Urinary bladder (tissue), 3 donors: ENCODE measurements at regions not wholly inside any gene's neighbourhood (a gene's known extent, or its start where the extent isn't known, plus 50 kb on each side); places are given as distances from the start of the nearest gene placed in this dataset.

Experiments used
- DNase-seq: peaks from one replicate; pipeline ENCODE4 v3.0.0-alpha.2; 2015; ENCODE audit errors: extremely low spot score
- H3K27ac ChIP-seq: one replicate; pipeline ENCODE4 v1.5.1; 2013; ENCODE audit warnings: low read depth, mild to moderate bottlenecking, moderate library complexity
- H3K36me3 ChIP-seq: one replicate; pipeline ENCODE4 v1.6.1; 2013; ENCODE audit warnings: mild to moderate bottlenecking, moderate library complexity; ENCODE audit not compliant: insufficient read depth
- H3K4me1 ChIP-seq: one replicate; pipeline ENCODE4 v1.6.1; 2013; ENCODE audit warnings: mild to moderate bottlenecking, moderate library complexity; ENCODE audit not compliant: insufficient read depth
- H3K4me3 ChIP-seq: one replicate; pipeline ENCODE4 v1.5.1; 2013; ENCODE audit warnings: low read depth, low read length
- WGBS: extraction: QIAGEN DNeasy Blood & Tissue Kit; methylation state at CpG from one replicate; pipeline ENCODE4 v1.1.7; 2013; 5-methylcytosine and 5-hydroxymethylcytosine counted together
- donor health status: healthy with polysubstance abuse.
- donor health status: healthy.

- Histone ChIP-seq H3K4me3 (no peak overlapping the region), H3K4me1 (no peaks in the 10 kb centered on the region), H3K27ac (no peak overlapping the region), H3K36me3 (no peaks in the 10 kb centered on the region)
- WGBS, result 91% methylated on average over 8 of the region's 8 CpGs
- DNase-seq, result no peak
Measured at GRCh38 chr11:112310848-112311247, 50.2 kb upstream of the PLET1 start.

- 90% methylated on average over 8 of the region's 8 CpGs for whole genome bisulfite sequencing
- H3K27ac ChIP-seq, result no peak overlapping the region
- no peak overlapping the region for H3K4me3 ChIP-seq
- H3K36me3 ChIP-seq, result no peaks in the 10 kb centered on the region
- no peak for DNase-seq
- no peaks in the 10 kb centered on the region for H3K4me1 ChIP-seq
Measured at GRCh38 chr11:112315057-112315720, 54.5 kb upstream of the PLET1 start.

- Histone ChIP-seq H3K36me3 (no peaks in the 10 kb centered on the region), H3K4me1 (no peaks in the 10 kb centered on the region), H3K27ac (no peak overlapping the region), H3K4me3 (no peak overlapping the region)
- 82% methylated on average over 11 of the region's 11 CpGs for WGBS
- no peak for DNase-seq
Measured at GRCh38 chr11:112315861-112316739, 55.4 kb upstream of the PLET1 start.

GRCh38 chr11:112316971-112317370, 56.3 kb upstream of the PLET1 start:
- DNase-seq, result no peak

GRCh38 chr11:112318184-112318591, 57.5 kb upstream of the PLET1 start:
- no peak for DNase-seq
- Histone ChIP-seq H3K36me3 (no peaks in the 10 kb centered on the region), H3K27ac (no peak overlapping the region), H3K4me1 (no peaks in the 10 kb centered on the region), H3K4me3 (no peak overlapping the region)
- 14% methylated on average over 1 of the region's 1 CpG for WGBS

More at GRCh38 chr11:112316971-112317370, 56.3 kb upstream of the PLET1 start:
- 37% methylated on average over 4 of the region's 4 CpGs for WGBS
- Histone ChIP-seq H3K27ac (no peak overlapping the region), H3K36me3 (no peaks in the 10 kb centered on the region), H3K4me3 (no peak overlapping the region), H3K4me1 (no peaks in the 10 kb centered on the region)

- Histone ChIP-seq H3K4me3 (no peak overlapping the region), H3K27ac (no peak overlapping the region), H3K36me3 (no peaks in the 10 kb centered on the region), H3K4me1 (no peaks in the 10 kb centered on the region)
- WGBS, result 98% methylated on average over 1 of the region's 1 CpG
- DNase-seq, result no peak
Measured at GRCh38 chr11:112318661-112319060, 58.0 kb upstream of the PLET1 start.

GRCh38 chr11:112320668-112321067, 60.0 kb upstream of the PLET1 start:
- Histone ChIP-seq H3K36me3 (no peaks in the 10 kb centered on the region), H3K4me3 (no peak overlapping the region), H3K27ac (no peak overlapping the region), H3K4me1 (no peaks in the 10 kb centered on the region)
- peak; percentile 67 for DNase-seq
- 22% methylated on average over 5 of the region's 5 CpGs for WGBS

- Histone ChIP-seq H3K4me1 (no peaks in the 10 kb centered on the region), H3K4me3 (no peak overlapping the region), H3K36me3 (no peaks in the 10 kb centered on the region), H3K27ac (no peak overlapping the region)
- DNase-seq, result no peak
- WGBS, result 72% methylated on average over 8 of the region's 8 CpGs
Measured at GRCh38 chr11:112321501-112322172, 61.0 kb upstream of the PLET1 start.

GRCh38 chr11:112322173-112322790, 61.6 kb upstream of the PLET1 start:
- DNase-seq, result no peak
- H3K4me3 ChIP-seq, result no peak overlapping the region
- no peak overlapping the region for H3K27ac ChIP-seq
- no peaks in the 10 kb centered on the region for H3K36me3 ChIP-seq
- no peaks in the 10 kb centered on the region for H3K4me1 ChIP-seq
- 83% methylated on average over 8 of the region's 8 CpGs for WGBS

- Histone ChIP-seq H3K4me3 (no peak overlapping the region), H3K36me3 (no peaks in the 10 kb centered on the region), H3K27ac (no peak overlapping the region), H3K4me1 (no peaks in the 10 kb centered on the region)
- 65% methylated on average over 4 of the region's 4 CpGs for WGBS
- DNase-seq, result no peak
Measured at GRCh38 chr11:112334381-112334780, 73.7 kb upstream of the PLET1 start.

- no peak overlapping the region for H3K4me3 ChIP-seq
- H3K27ac ChIP-seq, result no peak overlapping the region
- no peak for DNase-seq
- WGBS, result 88% methylated on average over 5 of the region's 5 CpGs
- H3K4me1 ChIP-seq, result no peaks in the 10 kb centered on the region
- H3K36me3 ChIP-seq, result no peaks in the 10 kb centered on the region
Measured at GRCh38 chr11:112336356-112336886, 75.8 kb upstream of the PLET1 start.

- WGBS, result 87% methylated on average over 2 of the region's 2 CpGs
- Histone ChIP-seq H3K4me1 (no peaks in the 10 kb centered on the region), H3K36me3 (no peaks in the 10 kb centered on the region), H3K4me3 (no peak overlapping the region), H3K27ac (no peak overlapping the region)
- no peak for DNase-seq
Measured at GRCh38 chr11:112339566-112339965, 78.9 kb upstream of the PLET1 start.

GRCh38 chr11:112343368-112344039, 82.8 kb upstream of the PLET1 start:
- no peak overlapping the region for H3K4me3 ChIP-seq
- H3K36me3 ChIP-seq, result no peaks in the 10 kb centered on the region
- DNase-seq, result no peak
- 73% methylated on average over 6 of the region's 6 CpGs for whole genome bisulfite sequencing
- H3K27ac ChIP-seq, result no peak overlapping the region
- no peaks in the 10 kb centered on the region for H3K4me1 ChIP-seq
